HepG2 (cell line): ENCODE measurements at regions not wholly inside any gene's neighbourhood (a gene's known extent, or its start where the extent isn't known, plus 50 kb on each side); places are given as distances from the start of the nearest gene placed in this dataset.

Experiments used
- ATAC-seq: fragments of 200-7000 bp; cut with Tn5 transposase; 3 replicates; pipeline ENCODE4 v1.9.1; 2020; ENCODE audit warnings: mild to moderate bottlenecking, moderate library complexity
- BruUV-seq: library from RNA; stranded (reverse); fragments of 400-500 nt; replicated peaks from 2 replicates; lab custom pipeline; 2021; lab: Mats Ljungman, UMichigan
- CTCF ChIA-PET: fragments of 300-600 bp; formaldehyde crosslinking; extraction: SDS; loops from one replicate; lab custom pipeline; 2021; ENCODE audit warnings: low total read pairs, inconsistent platforms, low intra/inter-chr PET ratio; lab: Yijun Ruan, JAX
- POLR2A ChIA-PET: fragments of 350-600 bp; sonication (Branson Sonifier 250); formaldehyde crosslinking; loops from one replicate; lab custom pipeline; 2020; ENCODE audit warnings: antibody characterized with exemption, inconsistent platforms; lab: Yijun Ruan, JAX
- DNase-seq: peaks from one replicate; pipeline ENCODE4 v3.0.0-alpha.2; 2015; ENCODE audit warnings: low spot score
- FAIRE-seq: peaks from 3 replicates; lab custom pipeline; 2011; peaks lifted over from hg19 to GRCh38; lab: Jason Lieb, UNC
- H2AFZ ChIP-seq: one replicate; pipeline ENCODE4 v1.6.1; 2011; ENCODE audit warnings: low read length, inconsistent platforms
- H3K27ac ChIP-seq: fragments of 300-600 bp; 3 replicates; pipeline ENCODE4 v1.8.0; 2011; ENCODE audit warnings: mixed run types, mild to moderate bottlenecking, mixed read lengths, low read length, inconsistent platforms; ENCODE audit not compliant: insufficient read depth; ENCODE audit errors: extremely low read length
- H3K27me3 ChIP-seq, 2 experiments: fragments of 200-600 bp in 1 of 2; 2 replicates in 1 of 2; 3 replicates in 1 of 2; pipeline versions ENCODE4 v1.6.0 to v1.8.0; 2011; ENCODE audit warnings: low read length in 2 of 2, mild to moderate bottlenecking in 2 of 2, moderate library complexity in 2 of 2, inconsistent platforms in 1 of 2; ENCODE audit not compliant: insufficient read depth in 2 of 2, control insufficient read depth in 1 of 2
- H3K36me3 ChIP-seq, 2 experiments: fragments of 200-600 bp in 1 of 2; replicated peaks in 1 of 2; 2 replicates in 1 of 2; 3 replicates in 1 of 2; pipeline versions ENCODE4 v1.5.1 to v1.8.0; 2011; ENCODE audit warnings: low read length in 2 of 2, inconsistent platforms in 1 of 2; ENCODE audit not compliant: insufficient read depth in 2 of 2, control insufficient read depth in 1 of 2
- H3K4me1 ChIP-seq: 2 replicates; pipeline ENCODE4 v1.5.1; 2012; ENCODE audit warnings: low read length, inconsistent platforms; ENCODE audit not compliant: insufficient read depth
- H3K4me2 ChIP-seq: 2 replicates; pipeline ENCODE4 v1.6.0; 2011; ENCODE audit warnings: low read depth, low read length, inconsistent platforms
- H3K4me3 ChIP-seq, 3 experiments: fragments of 200-600 bp in 1 of 3; sonication (generic), shearing (Covaris generic) in 1 of 3; replicated peaks in 1 of 3; 2 replicates each; pipeline ENCODE4 v1.5.1; 2011 to 2016; ENCODE audit warnings: low read length in 3 of 3, inconsistent platforms in 2 of 3, low read depth in 2 of 3, mild to moderate bottlenecking in 2 of 3, control low read depth in 1 of 3, mixed read lengths in 1 of 3; ENCODE audit not compliant: insufficient read depth in 1 of 3
- H3K79me2 ChIP-seq: one replicate; pipeline ENCODE4 v1.6.1; 2011; ENCODE audit warnings: low read length, inconsistent platforms; ENCODE audit not compliant: insufficient read depth
- H3K9ac ChIP-seq: 2 replicates; pipeline ENCODE4 v1.6.0; 2011; ENCODE audit warnings: mild to moderate bottlenecking, low read depth, low read length, inconsistent platforms; ENCODE audit not compliant: insufficient read depth
- H3K9me3 ChIP-seq: 2 replicates; pipeline ENCODE4 v1.5.1; 2012; ENCODE audit warnings: mild to moderate bottlenecking, low read length
- H4K20me1 ChIP-seq: 2 replicates; pipeline ENCODE4 v1.6.0; 2011; ENCODE audit warnings: inconsistent platforms, mild to moderate bottlenecking, low read length, moderate library complexity; ENCODE audit not compliant: insufficient read depth
- FOXJ3 ChIP-seq: sonication (generic); formaldehyde crosslinking; IDR thresholded peaks from 2 replicates; pipeline ENCODE4 v1.4.0; 2020; ENCODE audit warnings: missing genetic modification reagents, mild to moderate bottlenecking, borderline replicate concordance
- FOXP4 ChIP-seq: sonication (generic); formaldehyde crosslinking; IDR thresholded peaks from 2 replicates; pipeline ENCODE4 v1.4.0; 2020; ENCODE audit warnings: missing genetic modification reagents
- KLF12 ChIP-seq: sonication (generic); formaldehyde crosslinking; IDR thresholded peaks from 2 replicates; pipeline ENCODE4 v1.4.0; 2020; ENCODE audit warnings: missing genetic modification reagents, borderline replicate concordance
- KLF9 ChIP-seq: IDR thresholded peaks from 2 replicates; pipeline ENCODE4 v1.6.1; 2016; ENCODE audit warnings: low read depth
- MEF2D ChIP-seq: sonication (generic); formaldehyde crosslinking; IDR thresholded peaks from 2 replicates; pipeline ENCODE4 v1.5.1; 2020; ENCODE audit warnings: mild to moderate bottlenecking, missing genetic modification reagents
- MTF1 ChIP-seq: sonication (generic); formaldehyde crosslinking; IDR thresholded peaks from 2 replicates; pipeline ENCODE4 v1.5.0; 2020; ENCODE audit warnings: missing genetic modification reagents
- NR2F6 ChIP-seq, 2 experiments: IDR thresholded peaks; 2 replicates each; pipeline ENCODE4 v1.6.1; 2016; ENCODE audit warnings: antibody characterized with exemption in 1 of 2, mild to moderate bottlenecking in 1 of 2
- RNF2 ChIP-seq: fragments of 450-650 bp; conservative IDR thresholded peaks from 2 replicates; pipeline ENCODE4 v1.6.1; 2016; ENCODE audit warnings: low read depth
- U2AF2 ChIP-seq: fragments of 200-400 bp; formaldehyde crosslinking; IDR thresholded peaks from 2 replicates; pipeline ENCODE4 v1.6.1; 2017; ENCODE audit warnings: low read depth, mild to moderate bottlenecking, low read length
- ZBTB2 ChIP-seq: sonication (generic); formaldehyde crosslinking; IDR thresholded peaks from 2 replicates; pipeline ENCODE4 v1.8.0; 2022; ENCODE audit warnings: low read depth, missing genetic modification reagents
- ZNF615 ChIP-seq: sonication (generic); formaldehyde crosslinking; IDR thresholded peaks from 2 replicates; pipeline ENCODE4 v1.5.0; 2020; ENCODE audit warnings: mild to moderate bottlenecking, missing genetic modification reagents, borderline replicate concordance
- ZNF629 ChIP-seq: sonication (generic); formaldehyde crosslinking; conservative IDR thresholded peaks from 2 replicates; pipeline ENCODE4 v1.5.0; 2020; ENCODE audit warnings: missing genetic modification reagents
- ZNF672 ChIP-seq: sonication (generic); formaldehyde crosslinking; IDR thresholded peaks from 2 replicates; pipeline ENCODE4 v1.8.1; 2022; ENCODE audit warnings: missing genetic modification reagents
- ZNF720 ChIP-seq: sonication (generic); formaldehyde crosslinking; IDR thresholded peaks from 2 replicates; pipeline ENCODE4 v1.4.0; 2020; ENCODE audit warnings: missing genetic modification reagents
- ZNF891 ChIP-seq: sonication (generic); formaldehyde crosslinking; IDR thresholded peaks from 2 replicates; pipeline ENCODE4 v1.5.0; 2020; ENCODE audit warnings: mild to moderate bottlenecking, missing genetic modification reagents
- WGBS: methylation state at CpG from one replicate; pipeline ENCODE4 v1.1.6; 2017; ENCODE audit warnings: low lambda C conversion rate; 5-methylcytosine and 5-hydroxymethylcytosine counted together
- in situ Hi-C: cut with HindIII; loops from 2 replicates; pipeline ENCODE4 v1.10.0; 2017; ENCODE audit warnings: low pct_unique_long_range_greater_than_20kb; ENCODE audit not compliant: extremely low pct_ligation_motif_present
- intact Hi-C: fragments of 100-400 bp; cut with micrococcal nuclease; formaldehyde crosslinking; loops from one replicate; pipeline ENCODE4 v1.10.0; 2022; ENCODE audit not compliant: unreplicated experiment

- POLR2A ChIA-PET, result no interaction called here
- no TSS peak for BruUV-seq
- Histone ChIP-seq H3K79me2 (no peaks in the 10 kb centered on the region), H3K27ac (no peak overlapping the region), H3K9ac (no peak overlapping the region), H3K36me3 (no peaks in the 10 kb centered on the region), H3K9me3 (no peaks in the 10 kb centered on the region), H3K4me1 (no peaks in the 10 kb centered on the region), H2AFZ (no peak overlapping the region), H3K4me2 (no peak overlapping the region), H3K4me3 (no peak overlapping the region), H4K20me1 (no peaks in the 10 kb centered on the region), H3K27me3 (no peaks in the 10 kb centered on the region)
- no peak for FAIRE-seq
- ATAC-seq, result no peak
- intact Hi-C loops, result no loop called here
- WGBS, result 0% methylated on average over 4 of the region's 4 CpGs
- no peak for DNase-seq
- TF ChIP-seq KLF12 (CRISPR knock-in tag) (no peak), ZNF629 (CRISPR knock-in tag) (no peak), ZBTB2 (CRISPR knock-in tag) (no peak), MEF2D (CRISPR knock-in tag) (no peak), ZNF720 (no peak), ZNF672 (CRISPR knock-in tag) (no peak), ZNF891 (CRISPR knock-in tag) (no peak), ZNF615 (CRISPR knock-in tag) (no peak)
- CTCF ChIA-PET, result no interaction called here
- in situ Hi-C loops, result no loop called here
These were observed 123.4 kb upstream of the APC start for GRCh38 chr5:112614285-112614684.

- intact Hi-C loops, result no loop called here
- H3K79me2 ChIP-seq, result no peaks in the 10 kb centered on the region
- H2AFZ ChIP-seq, result no peak overlapping the region
- no peak overlapping the region for H3K9ac ChIP-seq
- no peak overlapping the region for H3K4me2 ChIP-seq
- H3K36me3 ChIP-seq, result no peaks in the 10 kb centered on the region
- ChIA-PET CTCF (no interaction called here), POLR2A (no interaction called here)
- in situ Hi-C loops, result no loop called here
- H3K9me3 ChIP-seq, result no peaks in the 10 kb centered on the region
- ATAC-seq (no peak), FAIRE-seq (no peak)
- H3K27ac ChIP-seq, result no peak overlapping the region
- no peaks in the 10 kb centered on the region for H3K27me3 ChIP-seq
- H3K4me3 ChIP-seq, result no peak overlapping the region
- no peaks in the 10 kb centered on the region for H4K20me1 ChIP-seq
- TF ChIP-seq NR2F6 (IDR thresholded peaks at IDR 0.05), result no peak
- no peak for TF ChIP-seq NR2F6 (CRISPR knock-in tag; IDR thresholded peaks at IDR 0.05)
- TF ChIP-seq U2AF2, result no peak
- TF ChIP-seq KLF9 (CRISPR knock-in tag), result no peak
- TF ChIP-seq RNF2, result no peak
- TF ChIP-seq FOXJ3, result no peak
- no peak for TF ChIP-seq MTF1 (CRISPR knock-in tag)
- TF ChIP-seq FOXP4 (CRISPR knock-in tag), result no peak
- TF ChIP-seq, all 625 proteins: peak for 0
- DNase-seq, result no peak
- no TSS peak for BruUV-seq
- 0% methylated on average over 1 of the region's 1 CpG for WGBS
- H3K4me1 ChIP-seq, result no peaks in the 10 kb centered on the region
These were observed 122.7 kb upstream of the APC start for GRCh38 chr5:112614986-112615385.
